ENCODE measurements at regions not wholly inside any gene's neighbourhood (a gene's known extent, or its start where the extent isn't known, plus 50 kb on each side); places are given as distances from the start of the nearest gene placed in this dataset.

DNA sequence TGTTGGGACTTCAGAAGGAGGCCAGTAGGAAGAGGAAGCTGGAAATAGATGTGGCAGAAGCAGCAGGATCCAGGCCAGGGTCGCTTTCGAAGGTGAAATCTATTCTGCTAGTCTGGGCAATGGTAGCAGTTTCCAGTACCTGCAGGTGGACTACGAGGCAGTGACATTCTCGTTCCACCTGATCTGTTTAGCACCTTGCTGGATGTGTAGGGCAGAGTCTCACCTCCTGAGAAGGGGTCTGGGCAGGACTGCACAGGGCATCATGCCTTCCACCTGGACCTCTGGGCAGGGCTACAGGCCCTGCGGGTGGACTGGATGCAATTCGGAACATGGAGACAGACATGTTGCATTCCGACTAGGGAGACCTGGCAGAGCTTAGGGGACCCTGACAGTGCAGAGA lies 254.8 kb upstream of the ZNF32 start:
- DNase-seq (ENCODE audit: low read depth, low spot score), result no peak

DNA sequence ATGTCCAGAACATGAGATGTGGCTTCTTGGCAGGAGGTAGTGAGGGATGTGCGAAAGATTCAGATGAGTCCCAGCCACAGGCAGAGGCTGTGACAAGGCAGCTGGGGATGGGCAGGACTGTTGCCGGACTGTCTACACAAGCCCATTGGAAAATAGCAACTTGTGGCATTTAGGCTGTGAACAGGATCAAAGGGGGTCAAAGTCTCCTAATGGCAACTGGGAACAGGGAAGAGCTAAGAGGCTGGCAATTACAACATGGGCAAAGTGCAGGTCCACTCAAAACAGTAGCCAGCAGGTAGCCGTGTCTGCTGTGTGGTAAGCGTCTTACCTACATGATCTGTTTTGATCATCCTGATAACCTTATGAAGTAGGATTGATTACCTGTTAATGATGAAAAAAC lies 254.2 kb upstream of the ZNF32 start:
- no peak for DNase-seq (ENCODE audit: low read depth, low spot score)

DNA sequence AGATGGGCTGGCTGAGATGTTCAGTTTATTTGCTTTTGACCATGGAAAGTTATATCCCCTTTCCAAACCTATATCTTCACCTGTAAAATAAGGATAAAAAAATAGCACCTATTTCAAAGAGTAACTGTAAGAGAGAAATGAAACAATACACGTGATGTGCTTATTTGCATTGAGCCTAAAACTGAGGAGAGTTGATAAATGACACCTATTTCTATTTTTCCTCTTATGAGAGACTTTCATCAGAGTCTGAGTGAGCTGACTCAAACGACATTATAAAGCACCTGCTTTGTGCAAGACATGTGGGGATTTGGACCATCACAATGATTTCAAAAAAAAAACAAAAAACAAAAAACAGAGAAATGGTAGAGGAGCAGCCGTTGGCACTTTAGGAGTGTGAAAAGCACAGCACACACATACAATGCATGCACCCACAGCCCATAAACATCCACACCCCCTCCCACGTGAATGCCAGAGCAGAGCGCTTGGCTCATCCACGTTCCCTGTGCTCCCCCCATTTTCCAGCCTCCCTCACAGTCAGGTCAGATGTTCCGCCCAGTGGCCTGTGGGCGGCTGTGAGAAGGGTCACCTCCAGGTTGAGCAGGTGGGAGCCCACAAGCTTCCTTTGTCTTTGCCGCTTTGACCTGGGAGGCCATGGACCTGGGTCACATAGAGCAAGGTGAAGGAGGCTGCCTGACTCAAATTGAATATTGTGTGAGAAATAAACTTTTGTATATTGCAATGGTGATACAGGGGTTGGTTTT lies 253.2 kb upstream of the ZNF32 start:
- DNase-seq (ENCODE audit: low read depth, low spot score), result no peak

DNA sequence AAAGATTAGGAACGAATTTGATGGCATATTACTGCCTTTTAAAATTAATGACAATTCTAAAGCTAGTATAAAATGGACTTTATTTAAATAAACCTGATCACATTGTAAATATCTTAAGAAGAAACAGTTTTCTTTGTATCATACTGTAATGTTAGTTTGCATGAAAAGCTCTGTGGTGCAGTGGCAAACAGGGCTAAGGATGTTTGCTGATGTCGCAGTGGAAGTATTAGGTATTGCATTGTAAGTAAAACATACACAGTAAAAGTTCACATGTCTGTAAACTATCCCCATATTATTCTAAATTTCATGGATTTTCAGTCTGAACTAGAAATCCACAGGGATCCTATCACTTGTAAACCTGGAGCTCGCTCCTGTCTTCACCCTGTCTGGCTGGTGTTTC lies 252.6 kb upstream of the ZNF32 start:
- no peak for DNase-seq (ENCODE audit: low read depth, low spot score)

DNA sequence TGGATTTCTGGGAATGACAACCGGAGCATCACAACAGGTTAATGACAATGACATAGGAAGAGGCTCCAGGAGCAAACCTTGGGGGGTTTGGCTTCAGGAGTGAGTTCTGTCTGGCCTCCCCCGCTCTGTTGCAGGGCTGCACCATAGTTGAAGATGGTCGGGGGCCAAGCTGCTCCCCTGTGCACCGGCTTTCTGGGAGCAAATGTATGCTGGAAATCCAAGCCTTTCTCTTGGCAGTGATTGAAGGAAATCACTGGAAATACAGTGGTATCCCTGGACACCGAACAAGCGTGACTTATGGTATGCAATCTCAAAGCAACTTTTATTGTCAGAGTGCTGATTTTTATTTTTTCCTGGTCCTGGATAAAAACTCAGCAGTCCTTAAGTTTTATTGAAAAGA lies 251.9 kb upstream of the ZNF32 start:
- no peak for DNase-seq (ENCODE audit: low read depth, low spot score)

DNA sequence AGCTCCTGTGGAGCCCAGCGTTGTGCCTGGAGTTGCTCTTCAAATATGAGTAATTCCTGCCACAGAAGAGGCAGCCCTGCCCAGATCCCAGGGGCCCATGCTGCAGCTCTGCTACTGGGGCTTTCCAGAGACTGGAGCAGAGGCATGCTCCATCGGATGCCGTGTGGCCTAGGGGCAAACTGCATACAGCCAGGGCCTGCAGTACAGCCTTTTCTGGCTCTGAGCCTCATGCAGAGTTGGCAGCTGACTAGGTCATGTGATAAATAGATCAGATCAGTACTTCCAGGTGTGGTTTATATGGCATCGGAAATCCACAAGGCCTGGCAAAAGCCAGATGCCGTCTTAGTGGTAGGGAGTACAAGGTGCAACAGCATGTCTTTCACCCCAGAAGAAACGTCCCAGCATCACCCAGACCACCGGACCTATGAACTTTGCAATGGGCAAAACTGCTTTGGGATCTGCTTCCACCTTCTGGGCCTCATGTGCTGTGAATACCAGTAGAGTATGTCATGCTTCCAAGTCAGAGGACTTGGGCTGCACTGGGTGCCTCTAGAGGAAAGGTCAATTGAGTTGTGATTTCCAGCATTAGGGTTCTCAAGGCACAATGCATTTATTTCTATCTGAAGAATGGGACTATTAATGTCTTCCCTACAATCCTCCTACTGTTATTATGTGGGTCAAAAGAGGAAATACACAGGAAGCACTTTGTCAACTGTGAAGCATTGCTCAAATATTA lies 250.7 kb upstream of the ZNF32 start:
- DNase-seq (ENCODE audit: low read depth, low spot score), result no peak

DNA sequence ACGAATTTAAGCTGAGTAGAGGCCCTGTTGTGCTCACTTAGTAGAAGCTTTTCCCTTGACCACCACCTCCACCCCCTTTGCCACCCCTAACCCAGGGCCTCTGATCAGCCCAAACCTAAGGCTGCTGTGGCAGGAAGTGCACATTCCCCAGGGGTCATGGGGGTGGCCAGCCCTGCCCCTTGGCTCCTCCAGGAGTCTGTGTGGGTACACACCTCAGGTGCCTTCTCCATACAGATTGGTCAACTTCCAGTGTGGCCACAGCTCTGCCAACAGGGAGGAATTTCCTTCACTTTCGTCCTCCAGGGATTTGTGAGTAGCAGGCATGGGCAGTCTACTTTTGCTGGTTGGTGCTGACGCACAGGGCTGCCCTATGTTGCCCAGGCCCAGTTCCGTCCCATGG lies 249.9 kb upstream of the ZNF32 start:
- no peak for DNase-seq (ENCODE audit: low read depth, low spot score)

DNA sequence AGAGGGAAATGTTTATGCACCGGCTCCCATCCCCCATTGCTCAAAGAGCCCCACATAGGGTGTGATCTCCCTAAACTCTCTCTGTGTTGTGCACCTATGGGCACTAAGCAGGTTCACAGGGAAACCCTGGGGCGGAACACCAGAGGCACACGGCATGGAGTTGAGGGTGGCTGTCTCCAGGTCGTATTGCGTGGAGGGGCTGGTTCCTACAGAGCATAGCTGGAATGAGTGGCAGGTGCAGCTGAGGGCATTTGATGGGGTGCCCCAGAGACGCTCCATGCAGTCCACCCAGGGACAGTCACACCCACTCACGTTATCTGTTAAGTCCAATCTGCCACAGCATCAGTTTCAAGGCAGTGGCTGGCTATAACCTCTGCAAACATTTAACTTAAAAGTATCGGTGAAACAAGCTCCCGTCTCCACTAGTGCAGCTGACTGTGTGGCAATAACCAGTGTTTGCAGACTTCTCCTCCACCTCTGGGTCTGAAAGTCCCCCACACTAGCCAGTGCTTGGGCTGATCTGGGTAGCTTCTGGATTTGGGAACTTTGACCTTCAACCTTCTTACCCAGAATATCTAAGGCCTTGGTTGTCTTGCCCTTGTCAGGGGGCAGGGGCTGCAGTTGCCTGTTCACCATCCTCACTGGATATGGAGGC lies 249.2 kb upstream of the ZNF32 start:
- no peak for DNase-seq (ENCODE audit: low read depth, low spot score)

DNA sequence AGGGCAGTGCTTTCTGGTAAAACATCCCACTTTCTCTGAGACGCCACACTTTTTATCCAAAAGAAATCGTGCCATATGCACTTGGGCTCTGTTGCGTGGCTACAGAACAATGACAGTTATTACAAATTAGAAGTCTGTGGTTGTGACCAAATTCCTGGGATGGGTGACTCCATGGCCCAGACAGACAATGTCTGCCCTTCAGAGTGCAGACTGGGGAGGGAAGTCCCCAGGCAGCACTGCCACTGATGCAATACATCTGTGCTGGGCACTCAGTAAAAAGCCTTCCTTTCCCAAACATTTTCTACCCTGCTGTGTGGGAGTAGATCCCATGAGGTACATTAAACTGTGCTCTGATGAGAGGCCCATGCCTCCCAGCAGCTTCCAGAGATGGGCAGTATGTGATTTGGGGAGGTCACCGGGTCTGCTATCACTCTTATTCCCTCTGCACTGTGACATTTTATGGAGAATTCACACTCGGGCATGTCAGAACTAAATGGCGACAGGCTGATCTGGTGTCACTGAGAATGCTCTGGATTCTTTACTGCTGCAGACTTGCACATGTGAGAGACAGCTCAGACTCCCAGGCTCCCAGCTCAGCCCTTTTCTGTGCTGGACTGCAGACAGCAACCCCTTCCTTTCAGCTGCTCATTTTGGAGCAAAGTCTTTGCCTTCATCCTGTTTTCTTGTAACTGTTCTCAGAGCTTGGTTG lies 243.5 kb upstream of the ZNF32 start:
- DNase-seq (ENCODE audit: low read depth, low spot score), result no peak

DNA sequence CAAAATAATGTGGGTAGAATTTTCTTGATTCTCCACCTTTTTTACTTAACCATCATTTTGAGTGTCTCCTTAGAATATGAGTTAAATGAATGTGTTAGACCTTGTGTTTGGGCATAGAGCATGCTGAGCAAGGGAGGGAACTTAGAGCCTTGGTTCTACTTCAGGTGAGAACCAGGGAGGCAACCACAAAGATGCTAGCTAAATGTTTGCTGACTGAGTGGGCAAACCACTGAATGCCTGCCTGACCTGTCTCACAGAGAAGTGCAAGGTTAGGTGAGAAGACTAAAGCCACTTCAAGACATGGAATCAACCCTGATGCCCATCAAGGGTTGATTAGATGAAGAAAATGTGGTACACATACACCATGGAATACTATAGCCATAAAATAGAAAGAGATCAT lies 242.6 kb upstream of the ZNF32 start:
- no peak for DNase-seq (ENCODE audit: low read depth, low spot score)

DNA sequence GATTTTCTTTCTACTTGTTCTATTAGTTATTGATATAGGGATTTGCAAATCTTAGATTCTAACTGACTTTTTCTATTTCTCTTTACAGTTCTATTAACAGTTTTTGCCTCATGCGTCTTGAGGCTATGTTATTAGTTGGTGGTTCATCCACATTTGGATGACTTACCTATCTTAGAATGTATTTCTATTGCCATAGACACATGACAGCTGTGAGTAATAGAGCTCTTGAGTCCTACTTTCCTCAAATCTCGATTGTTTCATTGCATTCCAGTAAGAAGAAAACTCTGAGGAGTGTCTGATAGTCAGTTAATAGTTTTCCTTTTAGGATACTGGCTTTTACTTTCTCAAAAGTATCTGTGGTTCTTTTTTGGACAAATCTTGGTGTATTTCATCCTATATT lies 241.4 kb upstream of the ZNF32 start:
- no peak for DNase-seq (ENCODE audit: low read depth, low spot score)

DNA sequence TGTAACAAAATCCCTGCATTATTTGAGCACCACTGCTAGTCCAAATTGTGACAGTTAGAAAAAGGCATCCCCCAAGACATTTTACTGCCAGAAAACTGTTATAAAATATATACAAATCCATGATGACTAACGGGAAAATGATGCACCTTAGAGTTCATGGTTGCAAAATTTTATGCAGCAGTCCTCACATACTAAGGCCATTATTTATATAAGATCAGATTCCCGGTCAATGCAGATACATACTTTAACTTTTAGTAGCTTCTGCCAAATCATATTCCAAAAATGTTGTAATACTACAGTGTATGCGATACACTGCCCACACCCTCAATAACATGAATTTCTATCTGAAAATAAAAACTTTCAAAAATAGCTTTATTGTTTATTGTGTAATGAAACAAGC lies 239.9 kb upstream of the ZNF32 start:
- no peak for DNase-seq (ENCODE audit: low read depth, low spot score)

DNA sequence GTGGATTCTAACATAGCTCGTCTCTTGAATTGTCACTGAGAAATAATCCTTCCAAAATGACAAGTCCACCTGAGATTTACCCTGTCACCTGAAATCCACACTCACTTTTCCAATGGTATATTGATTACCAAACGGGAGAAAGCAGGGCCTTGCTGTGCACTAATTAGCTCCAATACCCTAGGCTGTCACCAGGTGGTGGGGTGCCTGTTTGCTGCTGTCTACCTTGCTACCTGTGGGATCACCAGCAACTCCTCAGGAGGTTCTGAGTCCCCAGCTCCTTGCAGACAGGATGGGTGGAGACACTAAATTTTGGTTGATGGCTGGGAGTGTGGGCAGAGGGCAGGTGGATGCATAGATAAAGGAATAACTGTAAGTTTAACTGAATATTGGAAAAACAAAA lies 237.2 kb upstream of the ZNF32 start:
- DNase-seq (ENCODE audit: low read depth, low spot score), result no peak

DNA sequence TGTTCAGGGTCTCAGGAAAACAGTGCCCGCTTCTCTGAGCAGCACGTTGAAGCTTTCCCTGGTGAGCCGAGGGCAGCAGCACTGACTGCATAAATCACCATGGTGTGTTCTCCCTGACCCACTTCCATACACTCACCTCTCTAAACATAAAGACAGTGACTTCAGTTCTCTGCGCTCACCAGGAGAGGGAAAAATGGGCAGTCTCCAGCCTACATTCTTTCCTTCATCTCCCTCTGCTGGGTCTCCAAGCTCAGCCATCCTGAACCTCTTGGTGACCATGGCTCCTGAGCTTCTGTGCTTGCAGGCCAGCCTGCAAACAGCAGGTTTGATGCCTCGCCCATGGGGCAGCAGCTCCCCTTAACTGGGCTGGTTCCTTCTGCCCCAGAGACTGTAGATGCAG lies 236.6 kb upstream of the ZNF32 start:
- no peak for DNase-seq (ENCODE audit: low read depth, low spot score)

DNA sequence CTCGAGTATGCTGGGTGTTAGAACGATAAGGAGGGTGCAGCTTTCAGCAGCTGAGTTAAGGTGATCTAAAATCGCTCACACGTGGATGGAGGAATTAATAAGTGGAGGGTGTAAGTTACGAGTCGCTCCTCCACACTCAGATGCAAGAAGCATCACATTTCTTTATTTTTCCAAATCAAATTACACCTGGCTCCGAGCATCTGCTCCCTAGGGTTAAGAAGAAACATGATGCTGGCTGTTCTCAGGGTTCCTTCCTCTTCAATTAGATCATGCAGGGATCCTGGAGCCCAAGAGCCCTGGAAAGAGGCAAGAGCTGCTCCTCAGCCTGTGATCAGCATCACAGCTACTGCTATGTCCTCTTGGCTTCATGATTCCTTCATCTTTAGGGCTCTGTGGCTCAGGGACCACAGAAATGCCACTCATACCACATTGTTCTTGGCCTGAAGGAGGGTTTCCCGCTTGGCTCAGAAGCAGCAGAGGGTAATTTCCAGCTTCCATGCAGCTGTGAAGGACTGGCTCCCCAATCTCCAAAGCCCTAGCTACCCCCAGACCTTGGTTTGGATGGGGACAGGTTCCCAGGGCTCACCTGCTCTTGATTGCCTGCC lies 235.9 kb upstream of the ZNF32 start:
- DNase-seq (ENCODE audit: low read depth, low spot score), result no peak

DNA sequence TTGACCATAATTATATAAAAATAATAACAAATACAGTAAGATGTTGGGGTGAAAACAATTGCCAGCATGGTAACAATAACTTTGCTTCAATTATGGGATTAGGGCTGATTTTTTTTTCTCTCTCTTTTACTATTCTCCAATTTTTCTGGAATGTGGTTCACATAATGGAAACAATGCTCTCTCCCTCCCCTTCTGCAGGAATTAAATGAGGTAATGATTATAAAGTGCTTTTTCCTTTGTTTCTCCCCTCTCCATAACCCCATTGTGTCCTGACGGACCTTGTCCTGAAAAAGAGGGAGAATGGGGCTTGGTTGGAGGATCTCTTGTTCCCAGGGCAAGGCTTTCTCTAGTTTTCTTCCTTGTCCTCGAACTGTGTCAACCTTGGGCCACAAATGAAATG lies 234.0 kb upstream of the ZNF32 start:
- no peak for DNase-seq (ENCODE audit: low read depth, low spot score)

DNA sequence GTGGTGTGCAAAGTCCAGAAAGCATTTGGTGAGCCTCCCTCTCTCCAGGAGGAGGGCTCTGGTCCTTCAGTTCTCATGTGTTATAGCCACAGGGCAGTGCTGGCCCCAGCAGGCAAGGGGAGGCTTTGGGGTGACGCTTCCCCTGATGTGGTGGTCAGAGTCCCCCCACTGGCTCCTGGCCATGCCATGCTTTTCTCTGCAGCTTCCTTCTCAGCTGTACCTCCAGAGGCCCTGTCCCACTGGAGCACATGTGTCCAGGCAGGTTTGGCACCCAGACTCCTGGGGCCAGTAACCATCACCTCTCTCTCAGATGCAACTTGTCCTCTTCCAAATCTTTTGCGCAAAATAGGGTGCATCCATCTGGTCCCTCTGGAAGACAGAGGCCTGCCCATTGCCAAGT lies 233.0 kb upstream of the ZNF32 start:
- DNase-seq (ENCODE audit: low read depth, low spot score), result no peak

DNA sequence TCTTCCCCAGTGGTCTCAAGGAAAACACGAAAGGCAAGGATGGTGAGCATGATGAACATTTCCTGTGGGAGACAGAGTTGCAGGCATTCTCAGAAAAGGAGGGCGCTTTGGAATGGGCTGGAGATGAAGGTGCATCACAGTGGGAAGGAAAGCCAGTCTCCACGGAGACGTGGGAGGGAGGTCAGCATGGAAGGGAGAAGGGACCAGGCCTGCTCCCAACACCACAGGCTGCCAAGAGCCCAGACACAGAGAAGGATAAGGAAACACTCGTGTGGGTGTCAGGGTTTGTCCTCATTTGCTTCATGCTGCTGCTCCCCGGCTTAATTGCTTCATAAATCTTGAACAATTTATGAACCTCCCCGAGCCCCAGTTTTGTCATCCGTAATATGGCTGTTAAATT lies 231.5 kb upstream of the ZNF32 start:
- no peak for DNase-seq (ENCODE audit: low read depth, low spot score)

DNA sequence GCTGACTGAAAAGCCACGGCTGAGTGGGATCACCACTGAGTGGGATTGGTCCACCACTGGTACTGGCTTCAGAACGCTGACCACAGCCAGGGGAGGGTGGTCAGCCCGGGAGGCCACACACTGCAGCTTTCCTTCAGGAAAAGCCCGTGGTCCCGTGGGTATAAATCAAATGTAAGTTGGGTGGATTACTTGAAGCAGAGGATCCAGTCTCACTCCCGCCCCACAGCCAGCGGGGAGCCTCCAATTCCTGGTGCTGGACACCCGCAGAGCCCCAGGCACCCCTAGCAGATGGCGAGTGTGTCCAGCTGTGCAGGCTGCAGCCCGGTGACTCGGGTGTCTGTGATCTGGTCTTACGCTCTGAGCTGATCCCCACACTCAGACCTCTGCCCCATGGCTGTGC lies 231.1 kb upstream of the ZNF32 start:
- DNase-seq (ENCODE audit: low read depth, low spot score), result no peak

DNA sequence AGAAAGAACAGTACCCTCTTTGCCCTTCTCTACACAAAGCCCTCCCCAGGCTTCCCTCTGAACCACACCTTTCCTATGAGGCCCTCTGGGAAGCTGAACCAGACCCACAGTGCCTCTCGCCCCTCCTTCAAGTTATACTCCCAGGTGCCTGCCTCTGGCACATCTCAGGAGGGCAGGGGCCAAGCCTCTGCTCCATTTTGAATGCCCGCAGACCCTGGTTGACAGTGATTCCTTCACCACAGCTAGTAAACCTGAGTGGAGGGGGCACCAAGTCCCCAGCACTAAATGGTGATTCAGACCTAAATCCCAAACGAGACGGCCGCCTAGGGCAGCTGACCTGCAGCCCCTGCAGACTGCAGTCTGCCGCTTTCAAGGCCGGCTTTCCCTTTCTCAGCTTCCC lies 230.5 kb upstream of the ZNF32 start:
- no peak for DNase-seq (ENCODE audit: low read depth, low spot score)

DNA sequence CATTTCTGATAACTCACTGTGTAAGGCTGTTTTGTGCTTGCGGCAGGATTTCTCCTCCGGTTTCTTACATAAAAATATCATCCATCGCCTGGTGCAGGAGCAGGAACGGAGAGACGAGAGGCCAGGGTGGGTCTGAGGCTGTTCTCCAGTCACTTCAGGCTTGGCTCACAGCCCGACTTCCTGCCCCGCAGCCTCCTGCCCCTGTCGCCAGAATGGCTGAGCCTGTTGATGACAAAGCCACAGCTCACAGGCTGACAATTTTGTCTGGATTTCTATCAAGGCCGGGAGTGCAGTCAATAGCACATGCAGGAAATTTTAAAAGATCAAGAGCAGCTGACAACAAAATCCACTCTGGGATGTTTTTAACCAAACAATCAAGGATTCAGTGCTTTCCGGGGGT lies 229.7 kb upstream of the ZNF32 start:
- no peak for DNase-seq (ENCODE audit: low read depth, low spot score)

DNA sequence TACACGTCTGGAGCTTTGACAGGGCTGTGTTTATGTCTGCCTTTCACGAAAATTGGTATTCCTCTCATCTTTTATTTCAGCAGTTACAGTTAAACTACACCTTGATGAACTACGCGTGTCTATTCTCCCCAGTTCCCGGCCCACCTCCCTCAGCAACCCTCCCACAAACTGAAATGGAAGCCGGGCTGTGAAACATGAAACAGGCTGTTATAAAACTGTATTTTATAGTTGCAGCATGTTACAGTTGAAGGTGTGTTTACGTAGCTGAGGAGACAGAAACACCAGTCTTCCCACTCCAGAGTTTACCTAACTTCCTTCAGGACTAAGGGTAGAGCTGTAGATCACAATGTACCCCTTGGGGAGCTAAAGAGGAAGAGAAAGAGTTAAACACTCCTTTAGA lies 228.3 kb upstream of the ZNF32 start:
- no peak for DNase-seq (ENCODE audit: low read depth, low spot score)

All from iPS DF 19.7 (cell line).